IMR-90 (cell line): ENCODE measurements at regions not wholly inside any gene's neighbourhood (a gene's known extent, or its start where the extent isn't known, plus 50 kb on each side); places are given as distances from the start of the nearest gene placed in this dataset.

ENCODE experiments used
- ATAC-seq: fragments of 200-7000 bp; cut with Tn5 transposase; 2 replicates; pipeline ENCODE4 v1.9.1; 2020; ENCODE audit warnings: low read depth, mild to moderate bottlenecking, moderate library complexity
- BruUV-seq: library from RNA; stranded (reverse); fragments of 400-500 nt; replicated peaks from 2 replicates; lab custom pipeline; 2021; lab: Mats Ljungman, UMichigan
- CTCF ChIA-PET: fragments of 300-600 bp; formaldehyde crosslinking; extraction: SDS; loops from one replicate; lab custom pipeline; 2021; ENCODE audit warnings: antibody characterized with exemption; lab: Yijun Ruan, JAX
- POLR2A ChIA-PET: fragments of 300-600 bp; sonication (Branson Sonifier 250); formaldehyde crosslinking; loops from one replicate; lab custom pipeline; 2022; ENCODE audit warnings: antibody characterized with exemption; ENCODE audit not compliant: unreplicated experiment; lab: Charles Lee
- DNase-seq: peaks from one replicate; pipeline ENCODE4 v3.0.0; 2013
- H2AFZ ChIP-seq: replicated peaks from 2 replicates; pipeline ENCODE3; 2013; ENCODE audit warnings: low read length, mild to moderate bottlenecking; ENCODE audit not compliant: poor library complexity
- H2AK5ac ChIP-seq: 2 replicates; pipeline ENCODE4 v1.6.1; 2013; ENCODE audit warnings: low read depth, low read length, inconsistent platforms
- H2AK9ac ChIP-seq: replicated peaks from 2 replicates; pipeline ENCODE3; 2013; ENCODE audit warnings: mild to moderate bottlenecking, low read depth, low read length, moderate library complexity; ENCODE audit not compliant: poor library complexity
- H2BK120ac ChIP-seq: 2 replicates; pipeline ENCODE4 v1.6.1; 2013; ENCODE audit warnings: low read depth, low read length, inconsistent platforms
- H2BK15ac ChIP-seq: 3 replicates; pipeline ENCODE4 v1.6.1; 2013; ENCODE audit warnings: low read depth, low read length, inconsistent platforms
- H2BK20ac ChIP-seq: 2 replicates; pipeline ENCODE4 v1.6.1; 2013; ENCODE audit warnings: low read depth, mild to moderate bottlenecking, inconsistent platforms, low read length, moderate library complexity
- H2BK5ac ChIP-seq: 2 replicates; pipeline ENCODE4 v1.6.1; 2013; ENCODE audit warnings: mild to moderate bottlenecking, low read depth, low read length, inconsistent platforms; ENCODE audit not compliant: poor library complexity, severe bottlenecking
- H3K14ac ChIP-seq: replicated peaks from 2 replicates; pipeline ENCODE4 v1.6.1; 2013; ENCODE audit warnings: low read depth, low read length, inconsistent platforms
- H3K18ac ChIP-seq: 2 replicates; pipeline ENCODE4 v1.6.1; 2013; ENCODE audit warnings: low read depth, low read length, control low read depth
- H3K23ac ChIP-seq: 2 replicates; pipeline ENCODE4 v1.6.1; 2013; ENCODE audit warnings: low read depth, low read length, inconsistent platforms
- H3K27ac ChIP-seq: 2 replicates; pipeline ENCODE4 v1.5.1; 2013; ENCODE audit warnings: mild to moderate bottlenecking, control low read depth, low read length; ENCODE audit not compliant: insufficient read depth
- H3K27me3 ChIP-seq: 2 replicates; pipeline ENCODE4 v1.6.1; 2013; ENCODE audit warnings: low read length; ENCODE audit not compliant: control insufficient read depth, insufficient read depth
- H3K36me3 ChIP-seq: 2 replicates; pipeline ENCODE4 v1.6.1; 2013; ENCODE audit warnings: low read length, mixed read lengths; ENCODE audit not compliant: control insufficient read depth, insufficient read depth
- H3K4ac ChIP-seq: 2 replicates; pipeline ENCODE4 v1.6.1; 2013; ENCODE audit warnings: low read depth, low read length, inconsistent platforms
- H3K4me1 ChIP-seq: 2 replicates; pipeline ENCODE4 v1.6.1; 2013; ENCODE audit warnings: low read length, mixed read lengths; ENCODE audit not compliant: control insufficient read depth, insufficient read depth
- H3K4me2 ChIP-seq: 2 replicates; pipeline ENCODE4 v1.6.1; 2013; ENCODE audit warnings: low read depth, mild to moderate bottlenecking, control low read depth, low read length, moderate library complexity
- H3K4me3 ChIP-seq: 2 replicates; pipeline ENCODE4 v1.5.1; 2013; ENCODE audit warnings: low read depth, mild to moderate bottlenecking, control low read depth, low read length, moderate library complexity; ENCODE audit not compliant: insufficient read depth
- H3K56ac ChIP-seq: 2 replicates; pipeline ENCODE4 v1.6.1; 2013; ENCODE audit warnings: low read length, inconsistent platforms; ENCODE audit not compliant: insufficient read depth; ENCODE audit errors: extremely low read depth
- H3K79me1 ChIP-seq, 2 experiments: 2 replicates each; pipeline ENCODE4 v1.6.1; 2013; ENCODE audit warnings: low read length in 2 of 2, inconsistent platforms in 1 of 2, low read depth in 1 of 2
- H3K9ac ChIP-seq: 2 replicates; pipeline ENCODE4 v1.6.1; 2013; ENCODE audit warnings: low read depth, low read length, control low read depth
- H3K9me1 ChIP-seq: 2 replicates; pipeline ENCODE4 v1.6.1; 2013; ENCODE audit warnings: low read length, inconsistent platforms; ENCODE audit not compliant: insufficient read depth
- H3K9me3 ChIP-seq: 2 replicates; pipeline ENCODE4 v1.6.1; 2013; ENCODE audit warnings: low read length; ENCODE audit not compliant: control insufficient read depth, insufficient read depth
- H4K20me1 ChIP-seq: 2 replicates; pipeline ENCODE4 v1.6.1; 2013; ENCODE audit warnings: low read length, inconsistent platforms; ENCODE audit not compliant: insufficient read depth
- H4K5ac ChIP-seq: 2 replicates; pipeline ENCODE4 v1.6.1; 2013; ENCODE audit warnings: mild to moderate bottlenecking, low read depth, low read length, control low read depth
- H4K8ac ChIP-seq, 2 experiments: 2 replicates each; pipeline ENCODE4 v1.6.1; 2013; ENCODE audit warnings: low read depth in 2 of 2, low read length in 2 of 2, control low read depth in 1 of 2, inconsistent platforms in 1 of 2
- H4K91ac ChIP-seq: 2 replicates; pipeline ENCODE4 v1.6.1; 2013; ENCODE audit warnings: low read depth, low read length, inconsistent platforms; ENCODE audit not compliant: insufficient read depth
- BHLHE40 ChIP-seq: fragments of 150-350 bp; IDR thresholded peaks from 2 replicates; pipeline ENCODE4 v1.6.1; 2016; ENCODE audit warnings: mild to moderate bottlenecking, low read depth, low read length
- CEBPB ChIP-seq: IDR thresholded peaks from 2 replicates; pipeline ENCODE4 v1.6.1; 2012; ENCODE audit warnings: low read depth, low read length, improper control_type of control experiment
- CHD1 ChIP-seq: IDR thresholded peaks from 2 replicates; pipeline ENCODE4 v1.6.1; 2012; ENCODE audit warnings: low read depth, low read length, improper control_type of control experiment
- CTCF ChIP-seq: conservative IDR thresholded peaks from 2 replicates; pipeline ENCODE4 v1.5.1; 2012; ENCODE audit warnings: mild to moderate bottlenecking, low read depth, low read length, improper control_type of control experiment
- ELK1 ChIP-seq: fragments of 150-350 bp; IDR thresholded peaks from 2 replicates; pipeline ENCODE4 v1.6.1; 2016; ENCODE audit warnings: low read depth, mild to moderate bottlenecking, low read length, moderate library complexity, borderline replicate concordance
- FOS ChIP-seq: fragments of 150-350 bp; IDR thresholded peaks from 2 replicates; pipeline ENCODE4 v1.6.1; 2016; ENCODE audit warnings: low read depth, low read length
- MAFK ChIP-seq: IDR thresholded peaks from 2 replicates; pipeline ENCODE4 v1.6.1; 2012; ENCODE audit warnings: low read depth, low read length, improper control_type of control experiment
- MAZ ChIP-seq: IDR thresholded peaks from 2 replicates; pipeline ENCODE4 v1.6.1; 2012; ENCODE audit warnings: low read depth, mild to moderate bottlenecking, low read length, improper control_type of control experiment, moderate library complexity, borderline replicate concordance
- MXI1 ChIP-seq: IDR thresholded peaks from 2 replicates; pipeline ENCODE4 v1.6.1; 2012; ENCODE audit warnings: low read depth, mild to moderate bottlenecking, low read length, moderate library complexity, borderline replicate concordance
- NFE2L2 ChIP-seq: fragments of 150-350 bp; IDR thresholded peaks from 2 replicates; pipeline ENCODE4 v1.6.1; 2016; ENCODE audit warnings: low read depth, mild to moderate bottlenecking, low read length
- POLR2A ChIP-seq: IDR thresholded peaks from 2 replicates; pipeline ENCODE4 v1.6.1; 2012; ENCODE audit warnings: mild to moderate bottlenecking, low read depth, low read length
- RAD21 ChIP-seq: IDR thresholded peaks from 2 replicates; pipeline ENCODE4 v1.6.1; 2012; ENCODE audit warnings: low read length, improper control_type of control experiment
- RCOR1 ChIP-seq: IDR thresholded peaks from 2 replicates; pipeline ENCODE4 v1.6.1; 2012; ENCODE audit warnings: mild to moderate bottlenecking, low read length, improper control_type of control experiment; ENCODE audit not compliant: insufficient replicate concordance
- RFX5 ChIP-seq: IDR thresholded peaks from 2 replicates; pipeline ENCODE4 v1.8.0; 2012; ENCODE audit warnings: low read depth, mild to moderate bottlenecking, low read length, moderate library complexity
- SMC3 ChIP-seq: fragments of 150-350 bp; IDR thresholded peaks from 2 replicates; pipeline ENCODE4 v1.6.1; 2016; ENCODE audit warnings: low read depth, mild to moderate bottlenecking, antibody characterized with exemption, low read length, moderate library complexity
- USF2 ChIP-seq: fragments of 150-350 bp; IDR thresholded peaks from 2 replicates; pipeline ENCODE4 v1.6.1; 2017; ENCODE audit warnings: mild to moderate bottlenecking, antibody characterized with exemption, low read length, low read depth
- WGBS, 2 experiments: methylation state at CpG; one replicate each; pipeline versions ENCODE4 v1.1.5 to v1.1.7; 2013; ENCODE audit warnings: missing lambda C conversion rate in 2 of 2; ENCODE audit not compliant: insufficient read length in 1 of 2; ENCODE audit errors: extremely low coverage in 2 of 2; 5-methylcytosine and 5-hydroxymethylcytosine counted together
- dilution Hi-C: fragments of 300-500 bp; cut with HindIII; formaldehyde crosslinking; loops from one replicate; pipeline ENCODE4 v1.14.3; 2018; ENCODE audit warnings: low sequenced_read_pairs; ENCODE audit not compliant: unreplicated experiment
- in situ Hi-C: fragments of 300-500 bp; cut with MboI; formaldehyde crosslinking; loops from 3 replicates; pipeline ENCODE4 v1.14.3; 2019; ENCODE audit warnings: low sequenced_read_pairs, inconsistent platforms, mixed read lengths
- intact Hi-C: fragments of 100-400 bp; cut with micrococcal nuclease; formaldehyde crosslinking; loops from 2 replicates; pipeline ENCODE4 v1.10.0; 2022

DNA sequence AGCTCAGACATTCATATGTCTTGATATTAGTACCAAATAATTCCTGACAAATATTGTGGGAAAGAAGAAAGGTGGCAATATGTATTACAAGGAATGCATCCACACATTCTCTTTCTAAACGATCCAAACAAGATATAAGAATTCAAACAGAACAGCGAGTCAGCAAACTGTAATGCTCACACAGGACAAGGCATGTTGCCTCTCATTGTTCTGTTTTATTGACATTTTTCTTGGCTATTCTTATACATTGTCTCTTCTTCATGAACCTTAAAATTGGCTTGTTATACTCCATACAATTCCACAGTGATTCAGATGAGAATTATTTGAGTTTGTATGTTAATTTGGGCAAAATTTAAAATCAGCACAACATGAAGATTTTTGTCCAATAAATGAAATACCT, 189.1 kb downstream of the HS3ST3B1 start:
- H2AK9ac ChIP-seq, result no peak overlapping the region
- no peak overlapping the region for H4K91ac ChIP-seq
- no peaks in the 10 kb centered on the region for H3K9me1 ChIP-seq
- in situ Hi-C loops, result no loop called here
- no peak overlapping the region for H3K27ac ChIP-seq
- H3K23ac ChIP-seq, result no peak overlapping the region
- no peak overlapping the region for H3K56ac ChIP-seq
- ATAC-seq (no peak), DNase-seq (no peak)
- no peak for TF ChIP-seq CHD1
- no peak for TF ChIP-seq POLR2A
- no peak for TF ChIP-seq MXI1
- TF ChIP-seq RAD21, result no peak
- TF ChIP-seq BHLHE40, result no peak
- no peak for TF ChIP-seq RCOR1
- no peak for TF ChIP-seq SMC3
- no peak for TF ChIP-seq NFE2L2
- no peak for TF ChIP-seq CEBPB
- no peak for TF ChIP-seq FOS
- no peak for TF ChIP-seq RFX5
- no peak for TF ChIP-seq MAZ
- TF ChIP-seq CTCF, result no peak
- TF ChIP-seq ELK1, result no peak
- TF ChIP-seq USF2, result no peak
- no peak for TF ChIP-seq MAFK
- H2AK5ac ChIP-seq, result no peak overlapping the region
- H4K8ac ChIP-seq, result no peak overlapping the region
- H2BK120ac ChIP-seq, result no peak overlapping the region
- no CpG with 5 or more reads among the region's 2 CpGs for WGBS, 2 experiments
- ChIA-PET POLR2A (no interaction called here), CTCF (interaction anchor here (1.0 kb wide), 1 partner anchor 9 kb away, joined by 3 read pairs; no protein-coding TSS in a partner anchor)
- intact Hi-C loops, result no loop called here
- no peak overlapping the region for H3K4ac ChIP-seq
- no peak overlapping the region for H2BK15ac ChIP-seq
- H2AFZ ChIP-seq, result no peak overlapping the region
- H2BK5ac ChIP-seq, result no peak overlapping the region
- BruUV-seq, result no TSS peak
- no peaks in the 10 kb centered on the region; the same call in 1 of the 2 replicates for H3K27me3 ChIP-seq
- H3K9ac ChIP-seq, result no peak overlapping the region
- dilution Hi-C loops, result no loop called here
- H4K20me1 ChIP-seq, result no peaks in the 10 kb centered on the region
- H2BK20ac ChIP-seq, result no peak overlapping the region
- no peaks in the 10 kb centered on the region for H3K79me1 ChIP-seq
- H3K4me3 ChIP-seq, result no peak overlapping the region
- no peaks in the 10 kb centered on the region for H3K36me3 ChIP-seq
- no peaks in the 10 kb centered on the region for H3K9me3 ChIP-seq
- H3K4me2 ChIP-seq, result no peak overlapping the region
- H3K4me1 ChIP-seq, result no peaks in the 10 kb centered on the region
- no peak overlapping the region for H4K5ac ChIP-seq
- no peak overlapping the region for H3K18ac ChIP-seq
- no peak overlapping the region for H3K14ac ChIP-seq
